Aorta (tissue), 5 donors: ENCODE measurements at regions not wholly inside any gene's neighbourhood (a gene's known extent, or its start where the extent isn't known, plus 50 kb on each side); places are given as distances from the start of the nearest gene placed in this dataset.

ENCODE experiments used
- ATAC-seq: fragments of 200-7000 bp; cut with Tn5 transposase; one replicate; pipeline ENCODE4 v1.9.1; 2022; ENCODE audit warnings: moderate library complexity; ENCODE audit not compliant: low FRiP score
- DNase-seq, 2 donors: peaks; one replicate each; pipeline ENCODE4 v3.0.0-alpha.2; 2020
- H3K27ac ChIP-seq, 2 donors: one replicate each; pipeline ENCODE4 v1.5.1; 2013; ENCODE audit warnings: low read length in 2 of 2, mild to moderate bottlenecking in 2 of 2, moderate library complexity in 2 of 2, control low read depth in 1 of 2, inconsistent platforms in 1 of 2, low read depth in 1 of 2
- H3K27me3 ChIP-seq, 2 donors: one replicate each; pipeline ENCODE4 v1.6.1; 2013; ENCODE audit warnings: control low read depth in 1 of 2, low read length in 1 of 2, mild to moderate bottlenecking in 1 of 2, moderate library complexity in 1 of 2; ENCODE audit not compliant: insufficient read depth in 2 of 2, control insufficient read depth in 1 of 2
- H3K36me3 ChIP-seq, 2 donors: one replicate each; pipeline ENCODE4 v1.6.1; 2013; ENCODE audit warnings: control low read depth in 1 of 2, low read length in 1 of 2, mild to moderate bottlenecking in 1 of 2; ENCODE audit not compliant: insufficient read depth in 2 of 2, control insufficient read depth in 1 of 2
- H3K4me1 ChIP-seq, 2 donors: one replicate each; pipeline ENCODE4 v1.6.1; 2013; ENCODE audit warnings: low read length in 2 of 2, control low read depth in 1 of 2, mild to moderate bottlenecking in 1 of 2, moderate library complexity in 1 of 2; ENCODE audit not compliant: insufficient read depth in 2 of 2, control insufficient read depth in 1 of 2
- H3K4me3 ChIP-seq, 2 donors: one replicate each; pipeline ENCODE4 v1.5.1; 2013; ENCODE audit warnings: low read length in 2 of 2, control low read depth in 1 of 2, mild to moderate bottlenecking in 1 of 2
- H3K9me3 ChIP-seq: one replicate; pipeline ENCODE4 v1.6.1; 2013; ENCODE audit warnings: mild to moderate bottlenecking, low read length; ENCODE audit not compliant: control insufficient read depth
- WGBS, 2 donors: extraction: QIAGEN DNeasy Blood & Tissue Kit; methylation state at CpG; one replicate each; pipeline ENCODE4 v1.1.7; 2013; 5-methylcytosine and 5-hydroxymethylcytosine counted together
- intact Hi-C, 2 donors: fragments of 100-400 bp; cut with DNase I; formaldehyde crosslinking; loops; one replicate each; pipeline versions ENCODE4 v1.14.2 to v1.15.0; 2022
- donor health status: healthy with polysubstance abuse.
- donor health status: Bipolar disorder and iron deficiency.
- donor health status: DM: no; HTN: no; CAD: no.
- donor health status: DM: no; HTN: no; CAD: no.
- donor health status: DM: yes; HTN: yes; CAD: no.

GRCh38 chr11:44371706-44372105, 61.8 kb upstream of the ALX4 start:
- Histone ChIP-seq H3K27me3 (no peaks in the 10 kb centered on the region), H3K9me3 (peaks cover 1% of the 10 kb centered on the region), H3K4me1 (no peaks in the 10 kb centered on the region), H3K27ac (no peak overlapping the region), H3K36me3 (no peaks in the 10 kb centered on the region), H3K4me3 (no peak overlapping the region)
- intact Hi-C loops: no loop called here
- DNase-seq (no peak), ATAC-seq (no peak)
- 97% methylated on average over 4 of the region's 4 CpGs for WGBS, 2 donors

- H3K4me1 ChIP-seq: no peaks in the 10 kb centered on the region
- no peak overlapping the region for H3K27ac ChIP-seq
- no peak overlapping the region for H3K4me3 ChIP-seq
- H3K9me3 ChIP-seq: peaks cover 3% of the 10 kb centered on the region
- no peaks in the 10 kb centered on the region for H3K27me3 ChIP-seq
- intact Hi-C loops: no loop called here
- WGBS, 2 donors: 58 to 66% methylated on average over 3 of the region's 3 CpGs
- no peak for DNase-seq
- H3K36me3 ChIP-seq: no peaks in the 10 kb centered on the region
- no peak for ATAC-seq
Observed at GRCh38 chr11:44372989-44373388, 63.0 kb upstream of the ALX4 start.

GRCh38 chr11:44374001-44374400, 64.1 kb upstream of the ALX4 start:
- H3K36me3 ChIP-seq: no peaks in the 10 kb centered on the region
- DNase-seq (no peak), ATAC-seq (no peak)
- H3K27ac ChIP-seq: no peak overlapping the region
- intact Hi-C loops: no loop called here
- no peaks in the 10 kb centered on the region for H3K4me1 ChIP-seq
- no peak overlapping the region for H3K4me3 ChIP-seq
- H3K9me3 ChIP-seq: peaks cover 6% of the 10 kb centered on the region
- no peaks in the 10 kb centered on the region for H3K27me3 ChIP-seq

- Histone ChIP-seq H3K27ac (no peak overlapping the region), H3K27me3 (no peaks in the 10 kb centered on the region), H3K9me3 (peaks cover 5% of the 10 kb centered on the region), H3K4me3 (no peak overlapping the region), H3K36me3 (no peaks in the 10 kb centered on the region), H3K4me1 (no peaks in the 10 kb centered on the region)
- WGBS, 2 donors: 87 to 89% methylated on average over 4 of the region's 4 CpGs
- DNase-seq (no peak), ATAC-seq (no peak)
- intact Hi-C loops: no loop called here
Observed at GRCh38 chr11:44376423-44376822, 66.5 kb upstream of the ALX4 start.

GRCh38 chr11:44377121-44377520, 67.2 kb upstream of the ALX4 start:
- 72 to 77% methylated on average over 2 of the region's 2 CpGs for WGBS, 2 donors
- ATAC-seq: no peak
- intact Hi-C loops: no loop called here
- no peak for DNase-seq
- H3K9me3 ChIP-seq: peaks cover 5% of the 10 kb centered on the region
- H3K27ac ChIP-seq: no peak overlapping the region
- H3K36me3 ChIP-seq: no peaks in the 10 kb centered on the region
- H3K4me3 ChIP-seq: no peak overlapping the region
- no peaks in the 10 kb centered on the region for H3K27me3 ChIP-seq
- no peaks in the 10 kb centered on the region for H3K4me1 ChIP-seq

- WGBS, 2 donors: 91 to 92% methylated on average over 4 of the region's 4 CpGs
- ATAC-seq (no peak), DNase-seq (no peak)
- H3K4me3 ChIP-seq: no peak overlapping the region
- H3K27me3 ChIP-seq: no peaks in the 10 kb centered on the region
- intact Hi-C loops: no loop called here
- H3K27ac ChIP-seq: no peak overlapping the region
- no peaks in the 10 kb centered on the region for H3K4me1 ChIP-seq
- no peaks in the 10 kb centered on the region for H3K36me3 ChIP-seq
- H3K9me3 ChIP-seq: peaks cover 5% of the 10 kb centered on the region
Observed at GRCh38 chr11:44377914-44378321, 68.0 kb upstream of the ALX4 start.

GRCh38 chr11:44379141-44380008, 69.4 kb upstream of the ALX4 start:
- no peak for DNase-seq
- 63 to 64% methylated on average over 11 of the region's 11 CpGs for WGBS, 2 donors

GRCh38 chr11:44380009-44380313, 70.0 kb upstream of the ALX4 start:
- Histone ChIP-seq H3K4me3 (no peak overlapping the region), H3K9me3 (peaks cover 5% of the 10 kb centered on the region), H3K27me3 (no peaks in the 10 kb centered on the region), H3K36me3 (no peaks in the 10 kb centered on the region), H3K27ac (no peak overlapping the region), H3K4me1 (no peaks in the 10 kb centered on the region)
- 83 to 87% methylated on average over 3 of the region's 3 CpGs for WGBS, 2 donors
- ATAC-seq (no peak), DNase-seq (no peak)
- intact Hi-C loops: no loop called here

More at GRCh38 chr11:44379141-44380008, 69.4 kb upstream of the ALX4 start:
- Histone ChIP-seq H3K27me3 (no peaks in the 10 kb centered on the region), H3K27ac (no peak overlapping the region), H3K9me3 (peaks cover 5% of the 10 kb centered on the region), H3K4me1 (no peaks in the 10 kb centered on the region), H3K4me3 (no peak overlapping the region), H3K36me3 (no peaks in the 10 kb centered on the region)
- no peak for ATAC-seq
- intact Hi-C loops: no loop called here

- WGBS, 2 donors: 77 to 83% methylated on average over 7 of the region's 7 CpGs
- Histone ChIP-seq H3K4me1 (no peaks in the 10 kb centered on the region), H3K4me3 (no peak overlapping the region), H3K27me3 (no peaks in the 10 kb centered on the region), H3K36me3 (no peaks in the 10 kb centered on the region), H3K27ac (no peak overlapping the region), H3K9me3 (peaks cover 5% of the 10 kb centered on the region)
- DNase-seq (no peak), ATAC-seq (no peak)
- intact Hi-C loops: no loop called here
Observed at GRCh38 chr11:44380820-44381219, 70.9 kb upstream of the ALX4 start.
